ENCODE measurements at regions not wholly inside any gene's neighbourhood (a gene's known extent, or its start where the extent isn't known, plus 50 kb on each side); places are given as distances from the start of the nearest gene placed in this dataset.

- Histone ChIP-seq H2AFZ (replicated peaks; ENCODE audit: low read length, poor library complexity) (no peak overlapping the region), H3K18ac (ENCODE audit: low read depth, low read length) (no peak overlapping the region), H3K56ac (ENCODE audit: extremely low read depth, insufficient read depth, low read length) (no peak overlapping the region), H3K36me3 (ENCODE audit: control insufficient read depth, insufficient read depth, low read length) (no peaks in the 10 kb centered on the region), H3K4me2 (ENCODE audit: low read depth, low read length) (no peak overlapping the region), H3K4me1 (ENCODE audit: control insufficient read depth, insufficient read depth, low read length) (no peaks in the 10 kb centered on the region), H3K79me1 (ENCODE audit: low read depth in 1 of 2, low read length in 2 of 2) (no peaks in the 10 kb centered on the region), H3K9ac (ENCODE audit: low read depth, low read length) (no peak overlapping the region), H3K27me3 (ENCODE audit: control insufficient read depth, insufficient read depth, low read length) (no peaks in the 10 kb centered on the region), H4K91ac (ENCODE audit: insufficient read depth, low read depth, low read length) (no peak overlapping the region), H3K14ac (replicated peaks; ENCODE audit: low read depth, low read length) (no peak overlapping the region), H4K8ac (ENCODE audit: low read depth in 2 of 2, low read length in 2 of 2) (no peak overlapping the region), H3K4me3 (ENCODE audit: insufficient read depth, low read depth, low read length) (no peak overlapping the region), H2AK5ac (ENCODE audit: low read depth, low read length) (no peak overlapping the region), H2BK120ac (ENCODE audit: low read depth, low read length) (no peak overlapping the region), H3K23ac (ENCODE audit: low read depth, low read length) (no peak overlapping the region), H2AK9ac (replicated peaks; ENCODE audit: low read depth, low read length, poor library complexity) (no peak overlapping the region), H2BK15ac (ENCODE audit: low read depth, low read length) (no peak overlapping the region), H3K9me3 (ENCODE audit: control insufficient read depth, insufficient read depth, low read length) (no peaks in the 10 kb centered on the region), H3K4ac (ENCODE audit: low read depth, low read length) (no peak overlapping the region), H2BK20ac (ENCODE audit: low read depth, low read length) (no peak overlapping the region), H4K5ac (ENCODE audit: low read depth, low read length) (no peak overlapping the region), H2BK5ac (ENCODE audit: low read depth, low read length, poor library complexity, severe bottlenecking) (no peak overlapping the region), H3K27ac (ENCODE audit: insufficient read depth, low read length) (no peak overlapping the region), H3K9me1 (ENCODE audit: insufficient read depth, low read length) (no peaks in the 10 kb centered on the region), H4K20me1 (ENCODE audit: insufficient read depth, low read length) (no peaks in the 10 kb centered on the region)
- ATAC-seq (ENCODE audit: low read depth) (no peak), DNase-seq (no peak)
- CTCF ChIA-PET: no interaction called here
- no CpG with 5 or more reads among the region's 2 CpGs for WGBS, 2 experiments (ENCODE audit: extremely low coverage in 2 of 2, insufficient read length in 1 of 2)
- in situ Hi-C loops (cut with MboI; ENCODE audit: low sequenced_read_pairs): no loop called here
- TF ChIP-seq BHLHE40 (IDR thresholded peaks at IDR 0.05; ENCODE audit: low read depth, low read length): no peak
- TF ChIP-seq MAFK (IDR thresholded peaks at IDR 0.05; ENCODE audit: low read depth, low read length): no peak
- no peak for TF ChIP-seq RFX5 (IDR thresholded peaks at IDR 0.05; ENCODE audit: low read depth, low read length)
- no peak for TF ChIP-seq RCOR1 (IDR thresholded peaks at IDR 0.05; ENCODE audit: insufficient replicate concordance, low read length)
- no peak for TF ChIP-seq USF2 (IDR thresholded peaks at IDR 0.05; ENCODE audit: low read depth, low read length)
- TF ChIP-seq CTCF (conservative IDR thresholded peaks at IDR 0.05; ENCODE audit: low read depth, low read length): no peak
- no peak for TF ChIP-seq CHD1 (IDR thresholded peaks at IDR 0.05; ENCODE audit: low read depth, low read length)
- no peak for TF ChIP-seq FOS (IDR thresholded peaks at IDR 0.05; ENCODE audit: low read depth, low read length)
- TF ChIP-seq POLR2A (IDR thresholded peaks at IDR 0.05; ENCODE audit: low read depth, low read length): no peak
- no peak for TF ChIP-seq CEBPB (IDR thresholded peaks at IDR 0.05; ENCODE audit: low read depth, low read length)
- no peak for TF ChIP-seq RAD21 (IDR thresholded peaks at IDR 0.05; ENCODE audit: low read length)
- no peak for TF ChIP-seq ELK1 (IDR thresholded peaks at IDR 0.05; ENCODE audit: borderline replicate concordance, low read depth, low read length)
- no peak for TF ChIP-seq MXI1 (IDR thresholded peaks at IDR 0.05; ENCODE audit: borderline replicate concordance, low read depth, low read length)
- TF ChIP-seq NFE2L2 (IDR thresholded peaks at IDR 0.05; ENCODE audit: low read depth, low read length): no peak
- TF ChIP-seq MAZ (IDR thresholded peaks at IDR 0.05; ENCODE audit: borderline replicate concordance, low read depth, low read length): no peak
- TF ChIP-seq SMC3 (IDR thresholded peaks at IDR 0.05; ENCODE audit: low read depth, low read length): no peak
- dilution Hi-C loops (cut with HindIII; ENCODE audit: low sequenced_read_pairs, unreplicated experiment): no loop called here
- POLR2A ChIA-PET (ENCODE audit: unreplicated experiment): no interaction called here
- intact Hi-C loops (cut with micrococcal nuclease): no loop called here
- no TSS peak for BruUV-seq (replicated peaks)
These were observed 71.2 kb upstream of the ERCC4 start for GRCh38 chr16:13848795-13849194.

Data from IMR-90 (cell line).